ENCODE measurements at regions not wholly inside any gene's neighbourhood (a gene's known extent, or its start where the extent isn't known, plus 50 kb on each side); places are given as distances from the start of the nearest gene placed in this dataset.
"Not testable (repeated sequence)": the region's sequence is repeated elsewhere in the genome, so short reads cannot be mapped to it uniquely, and the experiment has no call there.

GRCh38 chr4:125519371-125520146 lies 204.8 kb downstream of the FAT4 start:
- DNase-seq = no peak

GRCh38 chr4:125520258-125520990 lies 205.7 kb downstream of the FAT4 start:
- no peak for DNase-seq

GRCh38 chr4:125522588-125522987 lies 207.8 kb downstream of the FAT4 start:
- DNase-seq = no peak

- no peak for DNase-seq
Observed at GRCh38 chr4:125522992-125523391, 208.2 kb downstream of the FAT4 start.

- no peak for DNase-seq
Observed at GRCh38 chr4:125526420-125526819, 211.7 kb downstream of the FAT4 start.

GRCh38 chr4:125527681-125528080 lies 212.9 kb downstream of the FAT4 start:
- peak; percentile 69 for DNase-seq

- DNase-seq = no peak
Observed at GRCh38 chr4:125529071-125529470, 214.3 kb downstream of the FAT4 start.

GRCh38 chr4:125538670-125539069 lies 223.9 kb downstream of the FAT4 start:
- no peak for DNase-seq

- DNase-seq = no peak
Observed at GRCh38 chr4:125539691-125540090, 224.9 kb downstream of the FAT4 start.

GRCh38 chr4:125541836-125542385 lies 227.2 kb downstream of the FAT4 start:
- DNase-seq = no peak

- DNase-seq = no peak
Observed at GRCh38 chr4:125546272-125546671, 231.5 kb downstream of the FAT4 start.

GRCh38 chr4:125547836-125548235 lies 233.1 kb downstream of the FAT4 start:
- no peak for DNase-seq

- DNase-seq = no peak
Observed at GRCh38 chr4:125550769-125551168, 236.0 kb downstream of the FAT4 start.

GRCh38 chr4:125551466-125551865 lies 236.7 kb downstream of the FAT4 start:
- DNase-seq = no peak

- no peak for DNase-seq
Observed at GRCh38 chr4:125551967-125552366, 237.2 kb downstream of the FAT4 start.

- no peak for DNase-seq
Observed at GRCh38 chr4:125572601-125573000, 257.8 kb downstream of the FAT4 start.

GRCh38 chr4:125573368-125573767 lies 258.6 kb downstream of the FAT4 start:
- DNase-seq = no peak

- no peak for DNase-seq
Observed at GRCh38 chr4:125573786-125574185, 259.0 kb downstream of the FAT4 start.

GRCh38 chr4:125582302-125582701 lies 267.5 kb downstream of the FAT4 start:
- no peak for DNase-seq

- no peak for DNase-seq
Observed at GRCh38 chr4:125590158-125590557, 275.4 kb downstream of the FAT4 start.

GRCh38 chr4:125591290-125591689 lies 276.5 kb downstream of the FAT4 start:
- no peak for DNase-seq

GRCh38 chr4:125594056-125594602 lies 279.4 kb downstream of the FAT4 start:
- DNase-seq = no peak

- DNase-seq = not testable (repeated sequence)
Observed at GRCh38 chr4:125605926-125606325, 291.2 kb downstream of the FAT4 start.

Data from NCI-H146 (cell line).